Hepatocyte (in vitro differentiated cells): ENCODE measurements at regions not wholly inside any gene's neighbourhood (a gene's known extent, or its start where the extent isn't known, plus 50 kb on each side); places are given as distances from the start of the nearest gene placed in this dataset.

Experiments used
- DNase-seq: peaks from one replicate; pipeline ENCODE4 v3.0.0-alpha.2; 2016; ENCODE audit warnings: low spot score
- H2AFZ ChIP-seq: fragments of 200-600 bp; sonication (generic); 2 replicates; pipeline ENCODE4 v1.6.0; 2016; ENCODE audit warnings: antibody characterized with exemption, mild to moderate bottlenecking
- H3K27ac ChIP-seq: fragments of 200-600 bp; sonication (generic); 2 replicates; pipeline ENCODE4 v1.5.1; 2016; ENCODE audit warnings: mild to moderate bottlenecking
- H3K27me3 ChIP-seq: fragments of 200-600 bp; sonication (generic); 2 replicates; pipeline ENCODE4 v1.6.1; 2016
- H3K36me3 ChIP-seq: fragments of 200-600 bp; sonication (generic); replicated peaks from 2 replicates; pipeline ENCODE4 v1.5.1; 2016; ENCODE audit warnings: low read depth; ENCODE audit not compliant: insufficient read depth
- H3K4me1 ChIP-seq: fragments of 200-600 bp; sonication (generic); 2 replicates; pipeline ENCODE4 v1.5.1; 2016; ENCODE audit warnings: mild to moderate bottlenecking, moderate library complexity; ENCODE audit not compliant: insufficient read depth
- H3K4me2 ChIP-seq: fragments of 200-600 bp; sonication (generic); 2 replicates; pipeline ENCODE4 v1.6.0; 2016
- H3K4me3 ChIP-seq: fragments of 200-600 bp; sonication (generic); 2 replicates; pipeline ENCODE4 v1.5.1; 2016; ENCODE audit warnings: mild to moderate bottlenecking
- H3K79me2 ChIP-seq: fragments of 200-600 bp; sonication (generic); 2 replicates; pipeline ENCODE4 v1.6.0; 2017; ENCODE audit warnings: mild to moderate bottlenecking
- H3K9me2 ChIP-seq: fragments of 200-600 bp; sonication (generic); replicated peaks from 2 replicates; pipeline ENCODE4 v1.6.0; 2017; ENCODE audit warnings: mild to moderate bottlenecking; ENCODE audit not compliant: insufficient read depth
- H3K9me3 ChIP-seq: fragments of 200-600 bp; sonication (generic); 2 replicates; pipeline ENCODE4 v1.5.1; 2016; ENCODE audit warnings: low read depth, mild to moderate bottlenecking
- H4K20me1 ChIP-seq: fragments of 200-600 bp; sonication (generic); 2 replicates; pipeline ENCODE4 v1.6.0; 2016; ENCODE audit warnings: mild to moderate bottlenecking; ENCODE audit not compliant: insufficient read depth, poor library complexity, severe bottlenecking
- EZH2 ChIP-seq: fragments of 200-600 bp; sonication (generic); IDR thresholded peaks from 2 replicates; pipeline ENCODE4 v1.6.1; 2016; ENCODE audit warnings: antibody characterized with exemption, mild to moderate bottlenecking, borderline replicate concordance
- EZH2phosphoT487 ChIP-seq: fragments of 200-600 bp; sonication (generic); IDR thresholded peaks from one replicate; pipeline ENCODE4 v1.6.1; 2018; ENCODE audit warnings: antibody characterized with exemption, mild to moderate bottlenecking, low read depth, moderate library complexity; ENCODE audit not compliant: unreplicated experiment, severe bottlenecking
- WGBS: methylation state at CpG from one replicate; pipeline ENCODE4 v1.1.6; 2016; ENCODE audit warnings: low lambda C conversion rate; ENCODE audit errors: missing lambda C conversion rate; 5-methylcytosine and 5-hydroxymethylcytosine counted together
- TF ChIP-seq, protein P1 (sequence below): fragments of 200-600 bp; sonication (generic); IDR thresholded peaks from 2 replicates; pipeline ENCODE4 v1.5.1; 2016; ENCODE audit warnings: antibody characterized with exemption, mild to moderate bottlenecking; ENCODE audit not compliant: poor library complexity

DNA sequence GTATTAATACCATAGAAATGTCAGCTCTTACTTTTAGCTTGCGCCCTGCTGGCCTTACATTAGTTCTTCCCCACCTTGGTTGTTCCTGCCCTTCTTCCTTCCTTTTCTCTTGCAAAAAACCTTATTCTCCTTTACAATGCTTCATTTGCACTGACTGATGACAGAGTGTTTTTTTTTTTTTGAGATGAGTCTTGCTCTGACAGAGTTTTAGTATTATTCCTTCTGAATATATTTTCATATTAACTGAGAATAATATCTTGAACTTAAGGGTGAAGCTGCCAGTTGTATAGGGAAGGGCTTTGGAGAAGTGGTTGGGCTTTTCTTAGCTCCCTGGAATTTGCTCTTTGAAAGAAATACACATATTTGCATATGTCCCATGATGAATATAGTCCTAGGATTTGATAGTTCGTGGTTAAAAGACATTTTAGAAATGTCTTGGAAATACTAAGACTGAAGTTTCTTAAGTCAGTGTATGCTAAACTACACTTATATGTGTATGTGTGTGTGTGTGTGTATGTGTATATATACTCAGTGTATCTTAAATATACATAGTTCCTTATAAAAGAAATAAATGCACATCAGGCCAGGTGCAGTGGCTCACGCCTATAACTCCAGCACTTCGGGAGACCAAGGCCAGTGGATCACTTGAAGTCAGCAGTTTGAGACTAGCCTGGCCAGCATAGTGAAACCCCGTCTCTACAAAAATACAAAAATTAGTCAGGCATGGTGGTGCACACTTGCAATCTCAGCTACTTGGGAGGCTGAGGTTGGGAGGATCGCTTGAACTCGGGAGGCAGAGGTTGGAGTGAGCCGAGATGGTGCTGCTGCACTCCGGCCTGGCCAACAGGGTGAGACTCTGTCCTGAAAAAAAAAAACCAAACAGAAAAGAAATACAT, 216.1 kb upstream of the MYLIP start:
- no peaks in the 10 kb centered on the region for H3K27me3 ChIP-seq
- no peaks in the 10 kb centered on the region for H3K36me3 ChIP-seq
- H3K4me2 ChIP-seq = no peak overlapping the region
- no peaks in the 10 kb centered on the region for H4K20me1 ChIP-seq
- H3K4me1 ChIP-seq = peaks cover 8% of the 10 kb centered on the region
- 93% methylated on average over 9 of the region's 9 CpGs for WGBS
- no peaks in the 10 kb centered on the region for H3K79me2 ChIP-seq
- no peak for TF ChIP-seq EZH2
- TF ChIP-seq, protein P1, sequence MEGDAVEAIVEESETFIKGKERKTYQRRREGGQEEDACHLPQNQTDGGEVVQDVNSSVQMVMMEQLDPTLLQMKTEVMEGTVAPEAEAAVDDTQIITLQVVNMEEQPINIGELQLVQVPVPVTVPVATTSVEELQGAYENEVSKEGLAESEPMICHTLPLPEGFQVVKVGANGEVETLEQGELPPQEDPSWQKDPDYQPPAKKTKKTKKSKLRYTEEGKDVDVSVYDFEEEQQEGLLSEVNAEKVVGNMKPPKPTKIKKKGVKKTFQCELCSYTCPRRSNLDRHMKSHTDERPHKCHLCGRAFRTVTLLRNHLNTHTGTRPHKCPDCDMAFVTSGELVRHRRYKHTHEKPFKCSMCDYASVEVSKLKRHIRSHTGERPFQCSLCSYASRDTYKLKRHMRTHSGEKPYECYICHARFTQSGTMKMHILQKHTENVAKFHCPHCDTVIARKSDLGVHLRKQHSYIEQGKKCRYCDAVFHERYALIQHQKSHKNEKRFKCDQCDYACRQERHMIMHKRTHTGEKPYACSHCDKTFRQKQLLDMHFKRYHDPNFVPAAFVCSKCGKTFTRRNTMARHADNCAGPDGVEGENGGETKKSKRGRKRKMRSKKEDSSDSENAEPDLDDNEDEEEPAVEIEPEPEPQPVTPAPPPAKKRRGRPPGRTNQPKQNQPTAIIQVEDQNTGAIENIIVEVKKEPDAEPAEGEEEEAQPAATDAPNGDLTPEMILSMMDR = no peak
- TF ChIP-seq EZH2phosphoT487 = no peak
- H3K9me2 ChIP-seq = no peaks in the 10 kb centered on the region
- DNase-seq = no peak
- no peak overlapping the region for H3K4me3 ChIP-seq
- H2AFZ ChIP-seq = no peak overlapping the region
- H3K9me3 ChIP-seq = no peaks in the 10 kb centered on the region
- no peak overlapping the region for H3K27ac ChIP-seq

DNA sequence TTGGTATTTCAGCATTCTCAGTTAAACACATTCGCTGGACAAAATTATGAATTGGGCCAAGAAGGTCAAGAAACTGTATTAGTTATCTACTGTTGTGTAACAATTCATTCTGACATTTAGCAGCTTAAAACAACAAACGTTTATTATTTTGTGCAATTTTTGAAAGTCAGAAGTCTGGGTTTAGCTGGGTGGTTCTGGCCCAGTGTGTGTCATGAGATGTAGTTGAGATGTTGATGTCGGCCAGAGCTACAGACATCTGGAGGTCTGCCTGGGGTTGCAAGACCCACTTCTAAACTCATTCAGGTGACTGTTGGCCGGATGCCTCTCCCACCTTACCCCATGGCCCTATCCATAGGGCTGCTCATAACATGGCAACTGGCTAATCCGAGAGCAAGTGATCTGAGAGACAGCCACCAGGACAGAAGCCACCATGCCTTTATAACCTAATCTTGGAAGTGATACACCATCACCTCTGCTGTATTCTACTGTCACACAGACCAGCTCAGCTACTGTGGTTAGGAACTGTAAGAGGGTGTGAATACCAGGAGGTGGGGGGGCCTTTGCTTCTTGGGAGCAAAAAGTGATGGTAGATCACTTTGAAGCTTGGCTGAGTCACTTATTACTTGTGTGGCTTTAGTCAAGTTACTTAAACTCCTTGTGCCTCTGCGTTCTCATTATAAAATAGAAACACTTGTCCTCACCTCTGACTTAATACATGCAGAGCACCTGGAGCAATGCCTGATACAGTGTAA, 217.0 kb upstream of the MYLIP start:
- no peaks in the 10 kb centered on the region for H3K9me3 ChIP-seq
- H3K27ac ChIP-seq = no peak overlapping the region
- H2AFZ ChIP-seq = no peak overlapping the region
- no peaks in the 10 kb centered on the region for H3K79me2 ChIP-seq
- no peak overlapping the region for H3K4me3 ChIP-seq
- no peak overlapping the region for H3K4me2 ChIP-seq
- no peak for DNase-seq
- no peaks in the 10 kb centered on the region for H3K9me2 ChIP-seq
- H3K4me1 ChIP-seq = peaks cover 15% of the 10 kb centered on the region
- H3K27me3 ChIP-seq = no peaks in the 10 kb centered on the region
- 86% methylated on average over 6 of the region's 6 CpGs for WGBS
- no peak for TF ChIP-seq EZH2phosphoT487
- TF ChIP-seq, protein P1 = no peak
- TF ChIP-seq EZH2 = no peak
- no peaks in the 10 kb centered on the region for H4K20me1 ChIP-seq
- H3K36me3 ChIP-seq = no peaks in the 10 kb centered on the region

DNA sequence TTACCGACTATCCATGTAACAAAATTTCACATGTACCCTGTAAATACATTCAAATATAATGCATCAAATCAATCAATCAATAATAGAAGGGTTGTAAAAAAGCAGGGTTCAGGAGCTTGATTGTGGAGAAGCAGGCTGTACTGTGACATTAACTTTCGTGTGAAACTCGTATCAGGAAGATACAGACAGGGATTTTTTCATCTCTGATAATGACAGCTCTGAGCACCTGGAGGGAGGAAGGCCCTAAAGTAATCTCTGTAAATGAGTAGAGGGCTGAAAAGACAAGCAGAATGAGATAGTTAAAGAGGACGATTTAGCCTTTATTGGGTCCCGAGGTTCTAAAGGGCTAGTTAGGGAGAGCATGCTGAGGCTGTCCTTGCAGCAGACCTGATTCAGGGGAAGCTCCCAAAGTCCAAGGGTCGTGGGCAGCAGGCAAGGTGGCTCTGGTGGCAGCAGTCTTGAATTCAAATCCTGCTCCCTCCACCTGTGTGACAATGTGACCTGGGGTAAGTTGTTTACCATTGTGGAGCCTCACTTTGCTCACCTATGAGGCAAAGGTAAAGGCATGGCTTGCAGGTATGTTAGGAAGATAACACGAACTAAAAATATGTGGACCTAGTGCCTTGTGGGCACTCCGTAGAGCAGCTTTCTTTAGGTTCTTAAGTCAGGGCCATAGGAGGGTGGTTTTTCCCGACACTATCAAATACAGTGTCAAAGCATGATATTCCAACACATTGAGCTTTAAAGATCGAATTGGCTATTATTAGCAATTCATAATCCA, 219.4 kb upstream of the MYLIP start:
- Histone ChIP-seq H4K20me1 (no peaks in the 10 kb centered on the region), H3K4me1 (peaks cover 15% of the 10 kb centered on the region), H3K9me2 (no peaks in the 10 kb centered on the region), H3K27ac (no peak overlapping the region), H3K4me3 (no peak overlapping the region), H2AFZ (no peak overlapping the region), H3K27me3 (no peaks in the 10 kb centered on the region), H3K36me3 (no peaks in the 10 kb centered on the region), H3K4me2 (no peak overlapping the region), H3K9me3 (no peaks in the 10 kb centered on the region), H3K79me2 (no peaks in the 10 kb centered on the region)
- WGBS = 80% methylated on average over 10 of the region's 10 CpGs
- DNase-seq = no peak
- TF ChIP-seq EZH2 (no peak), EZH2phosphoT487 (no peak)
- TF ChIP-seq, protein P1 = no peak
